ENCODE measurements at regions not wholly inside any gene's neighbourhood (a gene's known extent, or its start where the extent isn't known, plus 50 kb on each side); places are given as distances from the start of the nearest gene placed in this dataset.

- H3F3A ChIP-seq (ENCODE audit: insufficient read depth): no peaks in the 10 kb centered on the region
- H3K27ac ChIP-seq: no peak overlapping the region
- no peak overlapping the region for H3K4me2 ChIP-seq (ENCODE audit: unreplicated experiment)
Measured at GRCh38 chr16:5466551-5466950, 369.0 kb upstream of the EEF2KMT start.

DNA sequence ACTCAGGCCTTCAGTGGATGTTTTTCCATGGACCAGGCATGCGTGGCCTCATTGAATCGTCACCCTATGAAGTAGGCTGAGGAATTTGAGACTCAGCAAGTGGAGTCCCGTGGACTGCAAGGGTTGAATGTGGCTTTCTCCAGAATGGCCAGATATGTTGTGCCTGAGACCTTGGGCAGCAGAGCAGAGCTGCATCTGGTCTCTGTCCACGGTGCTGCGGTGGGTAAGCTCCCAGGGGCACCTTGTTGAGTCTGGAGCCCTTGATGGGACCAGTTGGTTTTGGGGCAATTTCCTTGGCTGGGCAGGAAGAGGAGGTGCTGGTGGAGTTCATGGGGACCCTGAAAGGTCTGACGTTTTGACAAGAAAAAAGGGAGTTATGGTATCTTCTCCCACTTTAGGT is 368.1 kb upstream of the EEF2KMT start:
- no peaks in the 10 kb centered on the region for H3K9me2 ChIP-seq (ENCODE audit: insufficient read depth)
- no peaks in the 10 kb centered on the region for H3K79me2 ChIP-seq (ENCODE audit: insufficient read depth)
- no peaks in the 10 kb centered on the region for H3K36me3 ChIP-seq (ENCODE audit: low read depth)
- no peaks in the 10 kb centered on the region for H3K9me3 ChIP-seq (ENCODE audit: low read depth)
- no peaks in the 10 kb centered on the region for H3K27me3 ChIP-seq (replicated peaks; ENCODE audit: insufficient read depth)
- DNase-seq: no peak
- in situ Hi-C loops (cut with MboI): no loop called here
- no peak overlapping the region for H3K4me2 ChIP-seq (ENCODE audit: unreplicated experiment)
- H2AFZ ChIP-seq: no peak overlapping the region
- H4K20me1 ChIP-seq (ENCODE audit: insufficient read depth): no peaks in the 10 kb centered on the region
- H3K4me3 ChIP-seq: no peak overlapping the region
- no peaks in the 10 kb centered on the region for H3F3A ChIP-seq (ENCODE audit: insufficient read depth)
- no peaks in the 10 kb centered on the region for H3K4me1 ChIP-seq (ENCODE audit: insufficient read depth)
- 15 to 20% methylated on average over 6 of the region's 6 CpGs for WGBS, 2 experiments (ENCODE audit: low coverage in 1 of 2, low lambda C conversion rate in 2 of 2, missing lambda C conversion rate in 2 of 2)
- TF ChIP-seq EZH2phosphoT487 (IDR thresholded peaks at IDR 0.05; ENCODE audit: insufficient read depth, low read depth) (no peak), EZH2 (IDR thresholded peaks at IDR 0.05; ENCODE audit: insufficient read depth, poor library complexity, severe bottlenecking) (no peak)
- H3K9ac ChIP-seq: no peak overlapping the region
- H3K27ac ChIP-seq: no peak overlapping the region

More at GRCh38 chr16:5466551-5466950, 369.0 kb upstream of the EEF2KMT start:
- no peaks in the 10 kb centered on the region for H3K36me3 ChIP-seq (ENCODE audit: low read depth)
- WGBS, 2 experiments (ENCODE audit: low coverage in 1 of 2, low lambda C conversion rate in 2 of 2, missing lambda C conversion rate in 2 of 2): 2 to 3% methylated on average over 2 of the region's 2 CpGs
- no peak for DNase-seq
- no peaks in the 10 kb centered on the region for H3K4me1 ChIP-seq (ENCODE audit: insufficient read depth)
- no peak overlapping the region for H2AFZ ChIP-seq
- no peaks in the 10 kb centered on the region for H3K9me3 ChIP-seq (ENCODE audit: low read depth)
- no peaks in the 10 kb centered on the region for H3K27me3 ChIP-seq (replicated peaks; ENCODE audit: insufficient read depth)
- no peak for TF ChIP-seq EZH2phosphoT487 (IDR thresholded peaks at IDR 0.05; ENCODE audit: insufficient read depth, low read depth)
- TF ChIP-seq EZH2 (IDR thresholded peaks at IDR 0.05; ENCODE audit: insufficient read depth, poor library complexity, severe bottlenecking): no peak
- no peaks in the 10 kb centered on the region for H3K9me2 ChIP-seq (ENCODE audit: insufficient read depth)
- in situ Hi-C loops (cut with MboI): no loop called here
- no peak overlapping the region for H3K9ac ChIP-seq
- no peak overlapping the region for H3K4me3 ChIP-seq
- no peaks in the 10 kb centered on the region for H4K20me1 ChIP-seq (ENCODE audit: insufficient read depth)
- no peaks in the 10 kb centered on the region for H3K79me2 ChIP-seq (ENCODE audit: insufficient read depth)

DNA sequence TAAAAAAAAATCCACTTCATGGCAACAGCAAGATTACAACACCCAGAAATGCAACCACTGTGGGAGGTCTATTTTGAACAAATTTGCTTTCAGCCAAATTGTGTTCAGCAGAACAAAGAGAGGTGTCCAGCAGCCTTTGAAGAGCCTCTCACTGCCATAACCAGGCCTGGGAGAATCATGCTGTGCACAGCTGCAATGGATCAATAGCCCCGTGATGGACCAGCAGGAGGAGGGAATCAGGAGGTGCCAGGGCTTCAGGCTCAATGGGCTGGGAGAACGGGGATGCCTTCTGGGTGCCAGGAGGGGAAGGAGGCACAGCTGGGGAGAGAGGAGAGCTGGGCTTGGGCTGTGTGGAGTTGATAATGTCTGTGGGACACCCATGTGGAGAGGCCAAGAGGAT is 366.2 kb upstream of the EEF2KMT start:
- Histone ChIP-seq H3K9ac (no peak overlapping the region), H3K4me1 (ENCODE audit: insufficient read depth) (no peaks in the 10 kb centered on the region), H3K27ac (no peak overlapping the region), H3K9me2 (ENCODE audit: insufficient read depth) (no peaks in the 10 kb centered on the region), H3K36me3 (ENCODE audit: low read depth) (no peaks in the 10 kb centered on the region), H3K4me3 (no peak overlapping the region), H2AFZ (no peak overlapping the region), H4K20me1 (ENCODE audit: insufficient read depth) (no peaks in the 10 kb centered on the region), H3K27me3 (replicated peaks; ENCODE audit: insufficient read depth) (no peaks in the 10 kb centered on the region), H3K4me2 (ENCODE audit: unreplicated experiment) (no peak overlapping the region), H3K79me2 (ENCODE audit: insufficient read depth) (no peaks in the 10 kb centered on the region), H3K9me3 (ENCODE audit: low read depth) (no peaks in the 10 kb centered on the region), H3F3A (ENCODE audit: insufficient read depth) (no peaks in the 10 kb centered on the region)
- WGBS, 2 experiments (ENCODE audit: low coverage in 1 of 2, low lambda C conversion rate in 2 of 2, missing lambda C conversion rate in 2 of 2): 17 to 21% methylated on average over 2 of the region's 2 CpGs
- in situ Hi-C loops (cut with MboI): no loop called here
- TF ChIP-seq EZH2 (IDR thresholded peaks at IDR 0.05; ENCODE audit: insufficient read depth, poor library complexity, severe bottlenecking): no peak
- TF ChIP-seq EZH2phosphoT487 (IDR thresholded peaks at IDR 0.05; ENCODE audit: insufficient read depth, low read depth): no peak
- no peak for DNase-seq

DNA sequence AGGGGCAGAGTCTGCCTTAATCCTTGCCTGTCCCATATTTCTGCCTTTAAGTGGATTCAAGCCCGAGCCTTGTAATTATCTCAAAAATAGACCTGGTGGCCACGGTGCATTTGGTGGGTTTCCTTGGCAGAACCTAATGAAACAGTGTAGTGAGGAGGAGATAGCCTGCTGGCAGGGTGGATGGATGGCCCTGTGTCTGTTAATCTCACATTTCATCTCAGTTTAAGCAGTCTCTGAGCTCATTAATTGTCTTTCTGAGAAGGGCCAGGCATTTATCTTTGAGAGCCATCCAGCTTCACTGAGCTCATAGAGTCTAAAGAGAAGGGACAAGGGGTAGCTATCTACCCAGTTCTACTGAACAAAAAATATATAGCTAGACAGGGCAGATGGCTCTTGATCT is 364.0 kb upstream of the EEF2KMT start:
- Histone ChIP-seq H2AFZ (no peak overlapping the region), H3K27me3 (replicated peaks; ENCODE audit: insufficient read depth) (no peaks in the 10 kb centered on the region), H3K36me3 (ENCODE audit: low read depth) (no peaks in the 10 kb centered on the region), H3K4me3 (no peak overlapping the region), H3K9me3 (ENCODE audit: low read depth) (no peaks in the 10 kb centered on the region), H3K4me1 (ENCODE audit: insufficient read depth) (no peaks in the 10 kb centered on the region), H3K4me2 (ENCODE audit: unreplicated experiment) (no peak overlapping the region), H3K9me2 (ENCODE audit: insufficient read depth) (no peaks in the 10 kb centered on the region), H3F3A (ENCODE audit: insufficient read depth) (no peaks in the 10 kb centered on the region), H3K27ac (no peak overlapping the region), H3K79me2 (ENCODE audit: insufficient read depth) (no peaks in the 10 kb centered on the region), H3K9ac (no peak overlapping the region), H4K20me1 (ENCODE audit: insufficient read depth) (no peaks in the 10 kb centered on the region)
- WGBS, 2 experiments (ENCODE audit: low coverage in 1 of 2, low lambda C conversion rate in 2 of 2, missing lambda C conversion rate in 2 of 2): 6 to 10% methylated on average over 2 of the region's 2 CpGs
- in situ Hi-C loops (cut with MboI): no loop called here
- no peak for DNase-seq
- TF ChIP-seq EZH2phosphoT487 (IDR thresholded peaks at IDR 0.05; ENCODE audit: insufficient read depth, low read depth) (no peak), EZH2 (IDR thresholded peaks at IDR 0.05; ENCODE audit: insufficient read depth, poor library complexity, severe bottlenecking) (no peak)

GRCh38 chr16:5461141-5461540 is 363.5 kb upstream of the EEF2KMT start:
- H3K9ac ChIP-seq: no peak overlapping the region
- H3K27ac ChIP-seq: no peak overlapping the region
- no peak overlapping the region for H2AFZ ChIP-seq
- no peaks in the 10 kb centered on the region for H3K36me3 ChIP-seq (ENCODE audit: low read depth)
- no peaks in the 10 kb centered on the region for H3K4me1 ChIP-seq (ENCODE audit: insufficient read depth)
- 12 to 17% methylated on average over 8 of the region's 8 CpGs for WGBS, 2 experiments (ENCODE audit: low coverage in 1 of 2, low lambda C conversion rate in 2 of 2, missing lambda C conversion rate in 2 of 2)
- H3K9me2 ChIP-seq (ENCODE audit: insufficient read depth): no peaks in the 10 kb centered on the region
- no peak for DNase-seq
- H3K4me2 ChIP-seq (ENCODE audit: unreplicated experiment): no peak overlapping the region
- no peak overlapping the region for H3K4me3 ChIP-seq
- H3K79me2 ChIP-seq (ENCODE audit: insufficient read depth): no peaks in the 10 kb centered on the region
- H3K27me3 ChIP-seq (replicated peaks; ENCODE audit: insufficient read depth): no peaks in the 10 kb centered on the region
- in situ Hi-C loops (cut with MboI): no loop called here
- H4K20me1 ChIP-seq (ENCODE audit: insufficient read depth): no peaks in the 10 kb centered on the region
- no peak for TF ChIP-seq EZH2 (IDR thresholded peaks at IDR 0.05; ENCODE audit: insufficient read depth, poor library complexity, severe bottlenecking)
- no peaks in the 10 kb centered on the region for H3F3A ChIP-seq (ENCODE audit: insufficient read depth)
- no peaks in the 10 kb centered on the region for H3K9me3 ChIP-seq (ENCODE audit: low read depth)

Data from GM23248 (cell line).